AG09319 (cell line): ENCODE measurements at regions not wholly inside any gene's neighbourhood (a gene's known extent, or its start where the extent isn't known, plus 50 kb on each side); places are given as distances from the start of the nearest gene placed in this dataset.
"Not testable (repeated sequence)": the region's sequence is repeated elsewhere in the genome, so short reads cannot be mapped to it uniquely, and the experiment has no call there.

Source experiments
- DNase-seq: peaks from one replicate; pipeline ENCODE4 v3.0.0-alpha.2; 2010; ENCODE audit warnings: low read depth; ENCODE audit errors: extremely low read depth
- TF ChIP-seq, protein P1 (sequence below): IDR thresholded peaks from 2 replicates; pipeline ENCODE4 v1.5.1; 2011; ENCODE audit warnings: low read depth, mild to moderate bottlenecking, inconsistent platforms, low read length, moderate library complexity

- no peak for DNase-seq
- TF ChIP-seq, protein P1, sequence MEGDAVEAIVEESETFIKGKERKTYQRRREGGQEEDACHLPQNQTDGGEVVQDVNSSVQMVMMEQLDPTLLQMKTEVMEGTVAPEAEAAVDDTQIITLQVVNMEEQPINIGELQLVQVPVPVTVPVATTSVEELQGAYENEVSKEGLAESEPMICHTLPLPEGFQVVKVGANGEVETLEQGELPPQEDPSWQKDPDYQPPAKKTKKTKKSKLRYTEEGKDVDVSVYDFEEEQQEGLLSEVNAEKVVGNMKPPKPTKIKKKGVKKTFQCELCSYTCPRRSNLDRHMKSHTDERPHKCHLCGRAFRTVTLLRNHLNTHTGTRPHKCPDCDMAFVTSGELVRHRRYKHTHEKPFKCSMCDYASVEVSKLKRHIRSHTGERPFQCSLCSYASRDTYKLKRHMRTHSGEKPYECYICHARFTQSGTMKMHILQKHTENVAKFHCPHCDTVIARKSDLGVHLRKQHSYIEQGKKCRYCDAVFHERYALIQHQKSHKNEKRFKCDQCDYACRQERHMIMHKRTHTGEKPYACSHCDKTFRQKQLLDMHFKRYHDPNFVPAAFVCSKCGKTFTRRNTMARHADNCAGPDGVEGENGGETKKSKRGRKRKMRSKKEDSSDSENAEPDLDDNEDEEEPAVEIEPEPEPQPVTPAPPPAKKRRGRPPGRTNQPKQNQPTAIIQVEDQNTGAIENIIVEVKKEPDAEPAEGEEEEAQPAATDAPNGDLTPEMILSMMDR: no peak
Observed at GRCh38 chr7:28328822-28329660, 83.3 kb upstream of the CREB5 start.

DNA sequence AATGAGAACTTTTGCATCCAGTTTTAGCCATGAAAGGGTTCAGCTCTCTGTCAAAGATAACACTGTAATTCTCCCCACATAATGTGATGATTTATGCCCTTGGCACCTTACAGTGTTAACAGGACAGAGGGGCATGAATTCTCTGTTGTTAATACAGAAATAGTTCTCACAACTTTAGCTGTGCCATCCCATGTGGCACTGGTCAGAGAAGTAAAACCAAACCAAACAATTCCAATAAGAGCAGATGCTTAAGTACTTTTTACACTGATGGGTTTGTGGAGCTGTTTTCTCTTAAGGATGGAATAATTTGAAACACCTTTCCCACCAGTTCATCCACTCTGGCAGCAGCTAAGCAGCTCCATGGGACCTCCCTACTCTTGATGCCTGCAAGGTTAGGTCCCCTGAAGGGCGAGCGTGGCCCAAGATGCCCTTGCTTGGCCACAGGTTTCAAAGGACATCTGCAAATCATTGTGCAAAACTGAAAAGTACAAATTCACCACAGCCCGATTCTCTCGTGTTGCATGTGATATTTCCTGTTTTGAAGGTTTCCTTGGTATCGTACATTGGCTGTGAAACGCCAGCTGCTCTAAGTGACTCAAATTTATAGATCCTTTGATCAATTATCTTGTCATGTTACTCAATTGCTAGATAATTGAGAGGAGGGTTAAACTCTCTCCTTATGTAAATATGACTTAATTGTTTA, 82.5 kb upstream of the CREB5 start:
- TF ChIP-seq, protein P1: no peak
- DNase-seq: no peak

- DNase-seq: no peak
- TF ChIP-seq, protein P1: no peak
Observed at GRCh38 chr7:28330384-28331070, 81.8 kb upstream of the CREB5 start.

DNA sequence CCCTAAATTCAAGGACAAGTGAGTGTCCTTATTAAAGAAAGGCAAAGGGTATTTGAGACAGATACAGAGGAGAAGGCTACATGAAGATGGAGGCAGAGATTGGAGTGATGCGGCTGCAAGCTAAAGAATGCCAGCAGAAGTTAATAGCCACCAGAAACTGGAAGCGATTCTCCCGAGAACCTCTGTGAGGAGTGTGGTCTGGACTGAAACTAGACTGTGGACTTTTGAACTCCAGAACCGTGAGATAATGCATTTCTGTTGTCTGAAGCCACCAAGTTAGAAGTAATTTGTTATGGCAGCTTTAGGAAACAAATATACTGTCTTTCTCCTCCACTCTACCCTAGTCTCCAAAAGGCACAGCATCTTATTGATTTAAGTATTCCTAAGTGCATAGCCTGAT, 80.3 kb upstream of the CREB5 start:
- no peak for DNase-seq
- TF ChIP-seq, protein P1: no peak

GRCh38 chr7:28333548-28333947, 78.8 kb upstream of the CREB5 start:
- DNase-seq: not testable (repeated sequence)

DNA sequence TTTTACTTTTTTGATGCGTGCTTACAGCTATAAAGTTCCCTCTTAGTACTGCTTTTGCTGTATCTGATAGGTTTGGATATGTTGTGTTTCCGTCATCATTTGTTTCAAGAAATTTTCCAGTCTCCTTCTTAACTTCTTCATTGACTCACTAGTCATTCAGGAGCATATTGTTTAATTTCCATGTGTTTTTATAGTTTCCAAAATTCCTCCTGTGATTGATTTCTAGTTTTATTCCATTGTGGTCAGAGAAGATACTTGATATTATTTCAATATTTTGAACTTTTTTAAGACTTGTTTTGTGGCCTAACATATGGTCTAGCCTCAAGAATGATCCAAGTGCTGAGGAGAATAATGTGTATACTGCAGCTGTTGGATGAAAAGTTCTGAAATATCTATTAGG, 75.5 kb upstream of the CREB5 start:
- TF ChIP-seq, protein P1: no peak
- DNase-seq: no peak

GRCh38 chr7:28338041-28338440, 74.3 kb upstream of the CREB5 start:
- TF ChIP-seq, protein P1: no peak
- DNase-seq: no peak
